ENCODE measurements at regions not wholly inside any gene's neighbourhood (a gene's known extent, or its start where the extent isn't known, plus 50 kb on each side); places are given as distances from the start of the nearest gene placed in this dataset.

- Histone ChIP-seq H3K27ac (no peak overlapping the region), H3K9me3 (no peaks in the 10 kb centered on the region; the same call in 2 of the 3 replicates), H3K4me2 (no peak overlapping the region), H3K4me1 (no peaks in the 10 kb centered on the region), H3K4me3 (no peak overlapping the region)
- WGBS (ENCODE audit: missing lambda C conversion rate): 1% methylated on average over 7 of the region's 7 CpGs
- ATAC-seq: no peak
- TF ChIP-seq NFE2L2 (conservative IDR thresholded peaks at IDR 0.05; ENCODE audit: low read length) (no peak), RCOR1 (IDR thresholded peaks at IDR 0.05; ENCODE audit: low read depth, low read length) (no peak), BHLHE40 (IDR thresholded peaks at IDR 0.05; ENCODE audit: low read depth, low read length) (no peak), TFCP2L1 (CRISPR knock-in tag; IDR thresholded peaks at IDR 0.05) (no peak), CHD4 (IDR thresholded peaks at IDR 0.05; ENCODE audit: borderline replicate concordance) (no peak), HES2 (IDR thresholded peaks at IDR 0.05) (no peak), MYC (IDR thresholded peaks at IDR 0.05; ENCODE audit: borderline replicate concordance, low read length) (no peak), POLR2A (IDR thresholded peaks at IDR 0.05; ENCODE audit: low read length) (no peak), ZC3H11A (IDR thresholded peaks at IDR 0.05) (no peak), ZNF302 (CRISPR knock-in tag; IDR thresholded peaks at IDR 0.05) (no peak), HOXA7 (CRISPR knock-in tag; IDR thresholded peaks at IDR 0.05) (no peak), CEBPB (IDR thresholded peaks at IDR 0.05) (no peak), RFX5 (IDR thresholded peaks at IDR 0.05) (no peak), MAFK (IDR thresholded peaks at IDR 0.05; ENCODE audit: partially characterized antibody) (no peak)
- POLR2A ChIA-PET: no interaction called here
- FAIRE-seq: no peak
- CTCF ChIA-PET: no interaction called here
- DNase-seq (ENCODE audit: low read depth in 1 of 2, low spot score in 1 of 2): no peak
These were observed 327.9 kb upstream of the VCX start for GRCh38 chrX:7514871-7515599.

DNA sequence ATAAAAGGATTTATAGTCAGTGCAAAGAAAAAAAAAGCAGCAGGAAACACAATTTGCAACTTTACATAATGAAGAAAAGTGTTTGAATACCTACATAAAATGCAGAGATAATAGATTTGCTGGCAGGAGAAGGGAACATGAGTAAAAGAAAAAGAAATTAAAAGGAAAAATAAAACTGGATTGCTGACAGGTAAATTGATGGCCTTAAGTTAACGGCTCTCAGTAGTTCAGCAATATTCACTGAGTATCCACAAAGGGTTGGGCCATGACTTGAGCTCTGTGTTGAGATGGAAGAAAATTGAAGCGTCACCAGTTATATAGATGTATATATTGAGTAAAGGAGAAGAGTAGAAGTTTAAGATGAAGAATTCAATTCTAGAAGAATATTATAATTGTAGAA is 330.1 kb upstream of the VCX start:
- POLR2A ChIA-PET: no interaction called here

More for the DNA sequence above, 330.1 kb upstream of the VCX start:
- no peak for FAIRE-seq
- CTCF ChIA-PET: no interaction called here
- no peak for DNase-seq (ENCODE audit: low read depth in 1 of 2, low spot score in 1 of 2)
- Histone ChIP-seq H3K4me2 (no peak overlapping the region), H3K4me1 (no peaks in the 10 kb centered on the region), H3K4me3 (no peak overlapping the region), H3K27ac (no peak overlapping the region), H3K9me3 (no peaks in the 10 kb centered on the region; the same call in 2 of the 3 replicates)
- TF ChIP-seq, protein P1, sequence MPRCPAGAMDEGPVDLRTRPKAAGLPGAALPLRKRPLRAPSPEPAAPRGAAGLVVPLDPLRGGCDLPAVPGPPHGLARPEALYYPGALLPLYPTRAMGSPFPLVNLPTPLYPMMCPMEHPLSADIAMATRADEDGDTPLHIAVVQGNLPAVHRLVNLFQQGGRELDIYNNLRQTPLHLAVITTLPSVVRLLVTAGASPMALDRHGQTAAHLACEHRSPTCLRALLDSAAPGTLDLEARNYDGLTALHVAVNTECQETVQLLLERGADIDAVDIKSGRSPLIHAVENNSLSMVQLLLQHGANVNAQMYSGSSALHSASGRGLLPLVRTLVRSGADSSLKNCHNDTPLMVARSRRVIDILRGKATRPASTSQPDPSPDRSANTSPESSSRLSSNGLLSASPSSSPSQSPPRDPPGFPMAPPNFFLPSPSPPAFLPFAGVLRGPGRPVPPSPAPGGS (IDR thresholded peaks at IDR 0.05): no peak
- TF ChIP-seq MAZ (IDR thresholded peaks at IDR 0.05; ENCODE audit: borderline replicate concordance, low read depth, low read length) (no peak), FOSB (CRISPR knock-in tag; IDR thresholded peaks at IDR 0.05) (no peak), CHD4 (IDR thresholded peaks at IDR 0.05; ENCODE audit: borderline replicate concordance) (no peak), TP53 (CRISPR knock-in tag; IDR thresholded peaks at IDR 0.05) (no peak), POLR2A (IDR thresholded peaks at IDR 0.05; ENCODE audit: low read length) (no peak), FOXS1 (CRISPR knock-in tag; IDR thresholded peaks at IDR 0.05) (no peak), RNF2 (IDR thresholded peaks at IDR 0.05; ENCODE audit: borderline replicate concordance, low read depth) (no peak), NFE2L2 (conservative IDR thresholded peaks at IDR 0.05; ENCODE audit: low read length) (no peak), RFX5 (IDR thresholded peaks at IDR 0.05) (no peak), MAX (IDR thresholded peaks at IDR 0.05) (no peak), EHMT2 (IDR thresholded peaks at IDR 0.05; ENCODE audit: low read depth) (no peak), ZC3H11A (IDR thresholded peaks at IDR 0.05) (no peak), ZFP36 (IDR thresholded peaks at IDR 0.05; ENCODE audit: borderline replicate concordance, partially characterized antibody) (no peak)
- TF ChIP-seq, protein P2, sequence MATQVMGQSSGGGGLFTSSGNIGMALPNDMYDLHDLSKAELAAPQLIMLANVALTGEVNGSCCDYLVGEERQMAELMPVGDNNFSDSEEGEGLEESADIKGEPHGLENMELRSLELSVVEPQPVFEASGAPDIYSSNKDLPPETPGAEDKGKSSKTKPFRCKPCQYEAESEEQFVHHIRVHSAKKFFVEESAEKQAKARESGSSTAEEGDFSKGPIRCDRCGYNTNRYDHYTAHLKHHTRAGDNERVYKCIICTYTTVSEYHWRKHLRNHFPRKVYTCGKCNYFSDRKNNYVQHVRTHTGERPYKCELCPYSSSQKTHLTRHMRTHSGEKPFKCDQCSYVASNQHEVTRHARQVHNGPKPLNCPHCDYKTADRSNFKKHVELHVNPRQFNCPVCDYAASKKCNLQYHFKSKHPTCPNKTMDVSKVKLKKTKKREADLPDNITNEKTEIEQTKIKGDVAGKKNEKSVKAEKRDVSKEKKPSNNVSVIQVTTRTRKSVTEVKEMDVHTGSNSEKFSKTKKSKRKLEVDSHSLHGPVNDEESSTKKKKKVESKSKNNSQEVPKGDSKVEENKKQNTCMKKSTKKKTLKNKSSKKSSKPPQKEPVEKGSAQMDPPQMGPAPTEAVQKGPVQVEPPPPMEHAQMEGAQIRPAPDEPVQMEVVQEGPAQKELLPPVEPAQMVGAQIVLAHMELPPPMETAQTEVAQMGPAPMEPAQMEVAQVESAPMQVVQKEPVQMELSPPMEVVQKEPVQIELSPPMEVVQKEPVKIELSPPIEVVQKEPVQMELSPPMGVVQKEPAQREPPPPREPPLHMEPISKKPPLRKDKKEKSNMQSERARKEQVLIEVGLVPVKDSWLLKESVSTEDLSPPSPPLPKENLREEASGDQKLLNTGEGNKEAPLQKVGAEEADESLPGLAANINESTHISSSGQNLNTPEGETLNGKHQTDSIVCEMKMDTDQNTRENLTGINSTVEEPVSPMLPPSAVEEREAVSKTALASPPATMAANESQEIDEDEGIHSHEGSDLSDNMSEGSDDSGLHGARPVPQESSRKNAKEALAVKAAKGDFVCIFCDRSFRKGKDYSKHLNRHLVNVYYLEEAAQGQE (IDR thresholded peaks at IDR 0.05): no peak
- TF ChIP-seq, protein P3, sequence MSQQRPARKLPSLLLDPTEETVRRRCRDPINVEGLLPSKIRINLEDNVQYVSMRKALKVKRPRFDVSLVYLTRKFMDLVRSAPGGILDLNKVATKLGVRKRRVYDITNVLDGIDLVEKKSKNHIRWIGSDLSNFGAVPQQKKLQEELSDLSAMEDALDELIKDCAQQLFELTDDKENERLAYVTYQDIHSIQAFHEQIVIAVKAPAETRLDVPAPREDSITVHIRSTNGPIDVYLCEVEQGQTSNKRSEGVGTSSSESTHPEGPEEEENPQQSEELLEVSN (IDR thresholded peaks at IDR 0.05; ENCODE audit: borderline replicate concordance, low read depth): no peak
- TF ChIP-seq, protein P4, sequence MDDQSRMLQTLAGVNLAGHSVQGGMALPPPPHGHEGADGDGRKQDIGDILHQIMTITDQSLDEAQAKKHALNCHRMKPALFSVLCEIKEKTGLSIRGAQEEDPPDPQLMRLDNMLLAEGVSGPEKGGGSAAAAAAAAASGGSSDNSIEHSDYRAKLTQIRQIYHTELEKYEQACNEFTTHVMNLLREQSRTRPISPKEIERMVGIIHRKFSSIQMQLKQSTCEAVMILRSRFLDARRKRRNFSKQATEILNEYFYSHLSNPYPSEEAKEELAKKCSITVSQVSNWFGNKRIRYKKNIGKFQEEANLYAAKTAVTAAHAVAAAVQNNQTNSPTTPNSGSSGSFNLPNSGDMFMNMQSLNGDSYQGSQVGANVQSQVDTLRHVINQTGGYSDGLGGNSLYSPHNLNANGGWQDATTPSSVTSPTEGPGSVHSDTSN (IDR thresholded peaks at IDR 0.05): no peak
- WGBS (ENCODE audit: missing lambda C conversion rate): 2% methylated on average over 2 of the region's 2 CpGs
- no peak for ATAC-seq
